ENCODE measurements at regions not wholly inside any gene's neighbourhood (a gene's known extent, or its start where the extent isn't known, plus 50 kb on each side); places are given as distances from the start of the nearest gene placed in this dataset.

DNA sequence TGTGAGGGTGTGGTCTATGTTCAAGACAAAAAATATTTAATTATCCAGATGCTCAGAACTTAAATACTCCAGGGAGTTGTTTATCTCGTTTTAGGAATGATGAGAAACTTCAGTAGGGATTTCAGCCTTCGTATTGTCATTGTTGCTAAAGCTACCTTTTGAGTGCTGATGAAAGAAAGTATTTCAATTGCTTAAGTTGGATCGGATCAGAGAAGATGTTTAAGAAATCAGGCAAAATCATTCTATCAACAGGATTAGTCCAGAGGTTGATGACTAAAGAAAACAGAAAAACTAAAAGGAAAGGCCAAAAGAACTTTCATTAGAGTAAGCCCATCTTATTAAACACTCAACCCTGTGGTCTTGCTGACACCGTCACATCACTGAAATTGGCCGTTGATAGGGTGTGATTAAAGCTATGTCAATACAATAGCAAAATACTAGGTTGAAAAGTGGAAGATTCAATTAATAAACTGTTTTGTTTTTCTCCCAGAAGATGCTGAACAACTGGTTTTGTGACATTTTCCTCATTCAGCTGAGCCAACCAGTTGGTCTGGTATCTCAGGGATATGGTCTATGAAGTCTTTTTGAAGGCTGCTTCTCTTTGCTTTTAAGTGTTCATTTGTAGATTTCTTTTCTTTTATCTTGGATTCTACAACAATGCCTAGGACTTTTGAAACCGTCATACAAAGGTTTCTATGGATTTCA is 551.7 kb downstream of the SLC4A3 start:
- ATAC-seq, result no peak
- Mint-ChIP-seq H3K9me3 (ENCODE audit: low read depth) (no peaks in the 10 kb centered on the region), H3K27ac (no peak overlapping the region), H3K4me1 (no peaks in the 10 kb centered on the region), H3K4me3 (no peak overlapping the region), H3K27me3 (no peaks in the 10 kb centered on the region), H3K36me3 (ENCODE audit: low read depth) (no peaks in the 10 kb centered on the region)
- ChIA-PET POLR2A (no interaction called here), CTCF (no interaction called here)
- intact Hi-C loops (cut with DNase I, micrococcal nuclease), result no loop called here
- DNase-seq, result no peak

DNA sequence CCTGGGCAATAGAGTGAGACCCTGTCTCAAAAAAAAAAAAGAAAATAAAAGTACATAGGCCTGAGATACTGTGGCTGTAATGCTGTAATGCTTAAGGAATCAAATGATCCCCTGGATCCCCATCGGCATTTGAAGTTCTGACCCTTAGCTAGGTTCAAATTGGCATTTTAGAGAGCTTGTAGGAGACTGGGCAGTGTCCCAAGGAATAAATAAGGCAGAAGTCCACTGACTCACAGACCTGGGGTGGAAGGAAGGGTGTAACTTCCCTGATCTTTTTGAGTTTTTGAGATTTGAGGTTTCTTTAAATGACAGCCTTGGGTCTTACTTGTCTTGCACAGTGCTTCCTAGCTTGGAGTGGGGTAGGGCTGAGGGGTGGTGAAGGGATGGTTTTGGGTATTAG is 553.7 kb downstream of the SLC4A3 start:
- H3K36me3 Mint-ChIP-seq (ENCODE audit: low read depth), result no peaks in the 10 kb centered on the region
- H3K27me3 Mint-ChIP-seq, result no peaks in the 10 kb centered on the region
- no peaks in the 10 kb centered on the region for H3K4me1 Mint-ChIP-seq
- ChIA-PET CTCF (no interaction called here), POLR2A (no interaction called here)
- H3K27ac Mint-ChIP-seq, result no peak overlapping the region
- no peak for ATAC-seq
- intact Hi-C loops (cut with DNase I, micrococcal nuclease), result loop anchor here in 1 of 2 experiments (1.0 kb wide), 1 partner anchor 12 kb away; no protein-coding TSS in a partner anchor
- no peak overlapping the region for H3K4me3 Mint-ChIP-seq
- H3K9me3 Mint-ChIP-seq (ENCODE audit: low read depth), result no peaks in the 10 kb centered on the region
- DNase-seq, result no peak

DNA sequence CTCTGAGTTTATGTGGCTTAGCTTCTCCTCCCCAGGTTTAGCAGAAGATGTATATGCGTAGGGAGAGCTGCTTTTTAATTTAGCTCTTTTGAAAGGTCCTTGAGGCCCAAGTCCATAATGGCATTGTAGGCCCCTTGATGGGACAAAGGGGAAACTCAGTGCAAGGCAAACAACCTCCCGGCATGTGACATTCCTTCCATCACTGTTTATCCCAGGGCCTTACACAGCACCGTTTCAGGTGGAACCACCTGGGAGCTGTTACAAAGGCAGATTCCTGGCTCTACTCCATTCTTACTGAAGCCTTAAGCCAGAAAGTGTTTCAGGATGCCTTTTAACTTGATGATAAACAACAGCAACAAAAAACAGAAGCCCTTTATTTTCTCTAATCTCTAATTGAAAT is 555.4 kb downstream of the SLC4A3 start:
- ChIA-PET CTCF (no interaction called here), POLR2A (no interaction called here)
- H3K27me3 Mint-ChIP-seq, result no peaks in the 10 kb centered on the region
- ATAC-seq (no peak), DNase-seq (no peak)
- intact Hi-C loops (cut with DNase I, micrococcal nuclease), result no loop called here
- no peak overlapping the region for H3K27ac Mint-ChIP-seq
- H3K4me3 Mint-ChIP-seq, result no peak overlapping the region
- no peaks in the 10 kb centered on the region for H3K36me3 Mint-ChIP-seq (ENCODE audit: low read depth)
- H3K4me1 Mint-ChIP-seq, result no peaks in the 10 kb centered on the region
- H3K9me3 Mint-ChIP-seq (ENCODE audit: low read depth), result no peaks in the 10 kb centered on the region

DNA sequence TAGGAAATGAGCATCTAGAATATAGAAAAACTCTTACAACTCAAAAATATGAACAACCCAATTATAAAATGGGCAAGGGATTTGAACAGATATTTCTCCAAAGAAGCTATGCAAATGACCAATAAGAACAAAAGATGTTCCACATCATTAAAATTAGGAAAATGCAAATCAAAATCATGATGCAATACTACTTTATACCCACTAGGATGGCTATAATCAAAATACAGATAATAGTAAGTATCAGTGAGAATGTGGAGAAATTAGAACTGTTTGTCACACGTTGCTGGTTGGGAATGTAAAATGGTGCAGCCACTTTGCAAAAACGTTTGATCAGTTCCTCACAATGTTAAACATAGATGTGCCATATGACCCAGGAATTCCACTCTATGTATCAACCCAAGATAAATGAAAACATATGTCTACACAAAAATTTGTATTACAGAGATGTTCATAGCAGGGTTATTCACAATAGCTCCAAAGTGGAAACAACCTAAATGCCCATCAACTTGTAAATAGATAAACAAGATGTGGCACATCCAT is 558.4 kb downstream of the SLC4A3 start:
- Mint-ChIP-seq H3K27ac (no peak overlapping the region), H3K27me3 (no peaks in the 10 kb centered on the region), H3K36me3 (ENCODE audit: low read depth) (no peaks in the 10 kb centered on the region), H3K9me3 (ENCODE audit: low read depth) (no peaks in the 10 kb centered on the region), H3K4me3 (no peak overlapping the region), H3K4me1 (no peaks in the 10 kb centered on the region)
- ChIA-PET POLR2A (interaction anchor here (0.6 kb wide), 1 partner anchor 931 kb away, joined by 3 read pairs; no protein-coding TSS in a partner anchor), CTCF (no interaction called here)
- no peak for ATAC-seq
- DNase-seq, result no peak
- intact Hi-C loops (cut with DNase I, micrococcal nuclease), result no loop called here

DNA sequence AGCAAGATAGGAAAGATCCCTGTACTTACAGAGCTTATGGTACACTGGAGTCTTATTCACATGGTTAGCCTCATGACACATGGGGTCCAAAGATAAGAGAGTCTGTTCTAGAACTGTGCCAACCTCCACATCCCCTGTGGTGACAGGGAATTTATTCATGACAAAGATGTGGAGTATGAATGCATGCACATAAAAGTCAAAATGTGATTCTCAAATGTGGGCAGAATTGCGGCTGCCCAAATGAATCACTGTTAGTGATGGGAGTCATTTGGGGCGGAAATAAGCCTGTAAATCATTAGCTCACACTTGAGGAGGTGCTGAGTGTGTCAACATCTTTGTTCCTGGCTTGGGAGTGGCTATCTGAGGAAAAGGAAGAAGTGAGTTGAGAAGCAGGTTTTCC is 560.6 kb downstream of the SLC4A3 start:
- POLR2A ChIA-PET, result no interaction called here
- no peaks in the 10 kb centered on the region for H3K27me3 Mint-ChIP-seq
- no peak overlapping the region for H3K4me3 Mint-ChIP-seq
- no peaks in the 10 kb centered on the region for H3K36me3 Mint-ChIP-seq (ENCODE audit: low read depth)
- CTCF ChIA-PET, result interaction anchor here (0.7 kb wide), 1 partner anchor 41 kb away, joined by 3 read pairs; no protein-coding TSS in a partner anchor
- no peaks in the 10 kb centered on the region for H3K4me1 Mint-ChIP-seq
- ATAC-seq, result peak; percentile 65
- intact Hi-C loops (cut with DNase I, micrococcal nuclease), result no loop called here
- H3K27ac Mint-ChIP-seq, result no peak overlapping the region
- peak; percentile 23 for DNase-seq
- H3K9me3 Mint-ChIP-seq (ENCODE audit: low read depth), result no peaks in the 10 kb centered on the region

DNA sequence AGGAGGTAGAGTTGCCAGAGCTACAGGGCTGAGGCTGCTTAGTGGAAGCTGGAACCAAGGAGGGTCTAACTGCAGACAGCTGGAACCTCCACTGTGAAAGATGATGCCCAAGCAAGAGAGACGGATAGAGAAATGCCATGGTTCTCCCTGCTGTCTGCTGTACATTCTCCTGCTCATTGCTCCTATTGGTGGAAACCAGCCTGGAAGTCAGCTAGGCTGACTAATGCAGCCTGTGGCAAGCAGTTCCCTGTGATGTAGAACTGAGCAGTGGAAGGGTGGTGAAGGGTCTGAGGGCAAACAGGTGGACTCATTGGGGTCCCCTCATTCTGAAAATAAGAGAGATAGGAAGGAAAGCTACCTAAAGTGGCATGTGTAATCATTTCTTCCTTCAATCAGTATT is 563.6 kb downstream of the SLC4A3 start:
- Mint-ChIP-seq H3K27ac (no peak overlapping the region), H3K9me3 (ENCODE audit: low read depth) (peaks cover 2% of the 10 kb centered on the region), H3K4me1 (no peaks in the 10 kb centered on the region), H3K4me3 (no peak overlapping the region), H3K27me3 (no peaks in the 10 kb centered on the region), H3K36me3 (ENCODE audit: low read depth) (no peaks in the 10 kb centered on the region)
- POLR2A ChIA-PET, result no interaction called here
- intact Hi-C loops (cut with DNase I, micrococcal nuclease), result no loop called here
- DNase-seq, result no peak
- ATAC-seq, result no peak
- CTCF ChIA-PET, result no interaction called here

DNA sequence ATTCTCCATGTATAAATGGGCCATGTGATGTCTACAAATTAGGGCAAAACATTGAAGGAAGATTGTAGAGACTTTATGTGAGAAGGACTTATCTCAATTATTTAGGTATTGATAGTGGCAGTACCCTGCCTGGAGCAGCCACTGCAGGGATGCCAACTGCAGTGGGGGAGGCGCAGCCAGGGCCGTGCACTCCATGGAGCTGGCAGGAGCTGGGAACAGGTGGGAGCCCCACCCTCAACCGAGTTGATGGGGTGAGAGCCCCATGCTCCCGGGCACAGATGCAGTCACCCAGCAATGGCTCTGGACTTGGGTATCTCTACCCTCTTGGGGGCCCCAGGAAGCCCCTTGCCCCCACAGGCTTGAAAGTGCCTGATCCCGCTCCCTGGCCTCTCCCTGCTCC is 564.3 kb downstream of the SLC4A3 start:
- H3K9me3 Mint-ChIP-seq (ENCODE audit: low read depth), result peaks cover 2% of the 10 kb centered on the region
- intact Hi-C loops (cut with DNase I, micrococcal nuclease), result no loop called here
- no peaks in the 10 kb centered on the region for H3K4me1 Mint-ChIP-seq
- DNase-seq (no peak), ATAC-seq (no peak)
- ChIA-PET POLR2A (no interaction called here), CTCF (no interaction called here)
- no peaks in the 10 kb centered on the region for H3K27me3 Mint-ChIP-seq
- no peak overlapping the region for H3K27ac Mint-ChIP-seq
- H3K4me3 Mint-ChIP-seq, result no peak overlapping the region
- H3K36me3 Mint-ChIP-seq (ENCODE audit: low read depth), result no peaks in the 10 kb centered on the region

DNA sequence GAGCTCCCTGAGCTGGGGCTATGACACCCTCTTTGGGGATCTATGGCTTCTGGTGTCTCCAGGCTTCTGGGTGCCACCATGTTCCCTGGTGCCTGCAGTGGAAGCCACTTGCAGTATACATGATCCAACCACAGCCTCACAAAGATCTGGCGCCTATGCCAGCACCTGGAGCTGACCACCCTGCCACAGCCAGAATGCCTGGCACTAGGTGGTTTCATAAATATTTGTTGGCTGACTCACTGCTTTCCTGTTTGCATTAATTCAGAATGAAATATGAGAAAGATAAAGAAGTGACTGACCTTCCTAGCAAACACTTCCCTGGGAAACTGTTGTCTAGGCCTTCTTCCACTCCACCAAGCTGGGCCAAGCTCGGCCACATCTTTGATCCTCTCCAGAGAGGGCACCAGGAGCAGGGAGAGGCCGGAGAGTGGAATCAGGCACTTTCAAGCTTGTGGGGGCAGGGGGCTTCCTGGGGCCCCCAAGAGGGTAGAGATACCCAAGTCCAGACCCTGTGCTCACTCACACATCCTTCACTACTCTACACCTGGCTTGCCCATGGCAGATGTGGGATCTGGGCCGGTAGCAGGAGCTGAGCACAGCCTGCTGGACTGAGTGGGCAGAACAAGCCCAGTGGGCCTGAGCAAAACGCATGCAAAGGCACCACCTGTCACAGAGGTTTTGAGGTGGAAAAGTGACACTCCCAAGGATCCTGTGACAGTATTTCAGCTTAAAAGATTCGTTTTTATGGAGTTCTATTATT is 565.7 kb downstream of the SLC4A3 start:
- DNase-seq, result no peak
- Mint-ChIP-seq H3K36me3 (ENCODE audit: low read depth) (no peaks in the 10 kb centered on the region), H3K27me3 (no peaks in the 10 kb centered on the region), H3K27ac (no peak overlapping the region), H3K4me3 (no peak overlapping the region), H3K9me3 (ENCODE audit: low read depth) (peaks cover 2% of the 10 kb centered on the region), H3K4me1 (no peaks in the 10 kb centered on the region)
- ChIA-PET POLR2A (no interaction called here), CTCF (no interaction called here)
- no peak for ATAC-seq
- intact Hi-C loops (cut with DNase I, micrococcal nuclease), result loop anchor here in 1 of 2 experiments (1.0 kb wide), 1 partner anchor 12 kb away; no protein-coding TSS in a partner anchor

DNA sequence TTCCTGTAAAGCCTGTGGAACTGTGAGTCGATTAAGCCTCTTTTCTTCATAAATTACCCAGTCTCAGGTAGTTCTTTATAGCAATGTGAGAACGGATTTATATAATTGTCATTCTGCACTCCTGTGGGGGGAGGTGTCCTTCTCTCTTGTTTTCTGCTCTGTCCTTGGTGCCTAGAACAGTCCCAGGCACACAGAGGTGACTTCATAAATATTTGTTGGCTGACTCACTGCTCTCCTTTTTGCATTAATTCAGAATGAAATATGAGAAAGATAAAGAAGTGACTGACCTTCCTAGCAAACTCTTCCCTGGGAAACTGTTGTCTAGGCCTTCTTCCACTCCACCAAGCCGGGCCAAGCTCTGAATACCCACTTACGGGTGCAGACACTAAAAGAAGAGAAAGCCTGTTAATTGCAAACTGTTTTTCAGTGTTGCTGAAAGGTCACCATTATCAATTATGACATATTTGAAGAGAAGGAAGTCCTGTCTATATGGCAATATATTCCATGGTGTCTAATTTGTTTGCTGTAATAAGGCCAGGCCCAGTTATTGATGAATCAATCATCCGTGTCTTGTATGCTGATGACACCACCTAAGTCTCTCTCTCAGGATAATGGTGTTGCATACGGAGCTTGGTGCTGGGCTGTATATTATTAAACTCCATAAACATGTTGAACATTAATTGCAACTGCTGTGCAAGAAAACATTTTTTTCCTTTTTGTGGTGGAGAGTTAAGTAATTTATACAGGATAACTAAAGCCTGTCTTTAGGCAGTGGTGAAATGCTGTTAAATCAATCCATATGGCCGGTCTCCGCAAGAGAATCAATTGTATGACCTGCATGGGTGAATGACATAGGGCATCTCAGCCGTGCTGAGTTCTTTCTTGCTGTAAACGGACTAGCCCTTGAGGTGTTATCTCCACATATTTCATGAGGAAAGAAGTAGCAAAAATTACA is 567.5 kb downstream of the SLC4A3 start:
- DNase-seq (no peak), ATAC-seq (no peak)
- ChIA-PET POLR2A (no interaction called here), CTCF (no interaction called here)
- no peak overlapping the region for H3K4me3 Mint-ChIP-seq
- intact Hi-C loops (cut with DNase I, micrococcal nuclease), result no loop called here
- H3K27me3 Mint-ChIP-seq, result no peaks in the 10 kb centered on the region
- peaks cover 2% of the 10 kb centered on the region for H3K9me3 Mint-ChIP-seq (ENCODE audit: low read depth)
- H3K4me1 Mint-ChIP-seq, result no peaks in the 10 kb centered on the region
- no peaks in the 10 kb centered on the region for H3K36me3 Mint-ChIP-seq (ENCODE audit: low read depth)
- H3K27ac Mint-ChIP-seq, result no peak overlapping the region

DNA sequence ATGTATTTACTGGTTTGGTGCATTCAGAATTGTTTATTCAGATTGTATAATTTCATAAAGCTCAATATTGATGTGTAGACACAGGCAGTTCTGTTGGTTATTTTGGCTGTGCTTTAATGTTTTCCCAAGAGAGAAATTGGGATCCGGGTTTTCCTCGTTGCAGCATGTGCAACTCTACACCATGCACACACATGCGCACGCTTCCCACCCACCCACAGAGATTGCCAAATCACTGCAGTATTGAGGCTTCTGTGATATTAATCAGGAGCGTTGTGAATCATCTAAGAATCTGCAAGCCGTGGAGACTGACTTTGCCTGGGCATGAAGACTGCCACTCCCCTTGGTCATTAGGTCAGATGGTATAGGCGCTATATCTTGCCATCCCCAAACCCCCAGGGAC is 571.5 kb downstream of the SLC4A3 start:
- intact Hi-C loops (cut with DNase I, micrococcal nuclease), result no loop called here
- peaks cover 2% of the 10 kb centered on the region for H3K27me3 Mint-ChIP-seq
- peaks cover 2% of the 10 kb centered on the region for H3K9me3 Mint-ChIP-seq (ENCODE audit: low read depth)
- ChIA-PET POLR2A (no interaction called here), CTCF (no interaction called here)
- H3K36me3 Mint-ChIP-seq (ENCODE audit: low read depth), result no peaks in the 10 kb centered on the region
- no peak for DNase-seq
- no peaks in the 10 kb centered on the region for H3K4me1 Mint-ChIP-seq
- ATAC-seq, result no peak
- H3K4me3 Mint-ChIP-seq, result no peak overlapping the region
- no peak overlapping the region for H3K27ac Mint-ChIP-seq

DNA sequence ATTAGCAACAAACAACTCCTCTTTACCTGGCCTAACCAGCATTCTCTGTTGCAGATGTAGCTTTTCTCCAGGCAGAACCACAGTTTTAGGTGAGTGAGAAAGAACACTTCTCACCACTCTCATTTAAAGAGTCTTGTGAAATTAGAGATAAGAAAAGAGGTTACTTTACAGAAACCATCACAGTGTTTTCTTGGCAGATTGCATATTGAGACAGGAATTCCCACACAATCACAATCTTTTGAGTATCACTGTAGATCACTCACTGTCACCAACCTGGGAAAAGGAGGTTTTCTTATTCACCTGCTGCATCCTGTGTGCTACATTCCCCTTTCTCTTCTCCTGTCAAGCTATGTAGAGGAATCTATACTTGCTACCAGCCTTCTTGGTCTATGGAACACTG is 574.6 kb downstream of the SLC4A3 start:
- Mint-ChIP-seq H3K27ac (no peak overlapping the region), H3K4me3 (no peak overlapping the region), H3K4me1 (no peaks in the 10 kb centered on the region), H3K36me3 (ENCODE audit: low read depth) (no peaks in the 10 kb centered on the region), H3K27me3 (peaks cover 2% of the 10 kb centered on the region), H3K9me3 (ENCODE audit: low read depth) (no peaks in the 10 kb centered on the region)
- POLR2A ChIA-PET, result no interaction called here
- CTCF ChIA-PET, result no interaction called here
- ATAC-seq, result no peak
- intact Hi-C loops (cut with DNase I, micrococcal nuclease), result no loop called here
- no peak for DNase-seq
